Colonic mucosa (tissue), 4 donors: ENCODE measurements at regions not wholly inside any gene's neighbourhood (a gene's known extent, or its start where the extent isn't known, plus 50 kb on each side); places are given as distances from the start of the nearest gene placed in this dataset.

Source experiments
- DNase-seq: peaks from one replicate; pipeline ENCODE4 v3.0.0-alpha.2; 2020
- H3K27ac ChIP-seq: fragments of 200-600 bp; one replicate; pipeline ENCODE4 v1.8.0; 2021
- H3K27me3 ChIP-seq: fragments of 200-600 bp; one replicate; pipeline ENCODE4 v1.8.0; 2021
- H3K36me3 ChIP-seq: fragments of 200-600 bp; one replicate; pipeline ENCODE4 v1.8.0; 2021
- H3K4me1 ChIP-seq: fragments of 200-600 bp; one replicate; pipeline ENCODE4 v1.8.0; 2021; ENCODE audit warnings: mild to moderate bottlenecking
- H3K4me3 ChIP-seq: fragments of 200-600 bp; one replicate; pipeline ENCODE4 v1.8.0; 2021
- H3K9ac ChIP-seq, 2 donors: one replicate each; pipeline ENCODE4 v1.7.0; 2013; ENCODE audit warnings: control low read depth in 2 of 2, low read depth in 2 of 2, low read length in 2 of 2
- H3K9me3 ChIP-seq: fragments of 200-600 bp; one replicate; pipeline ENCODE4 v1.8.0; 2021
- CTCF ChIP-seq: fragments of 200-600 bp; IDR thresholded peaks from one replicate; pipeline ENCODE4 v1.8.0; 2022; ENCODE audit warnings: antibody characterized with exemption, mild to moderate bottlenecking
- intact Hi-C: fragments of 100-400 bp; cut with DNase I; formaldehyde crosslinking; loops from one replicate; pipeline ENCODE4 v1.14.1; 2022
- donor health status: healthy.
- donor health status: DM: no; HTN: no; CAD: no.
- donor health status: DM: no; HTN: no; CAD: no.

GRCh38 chr12:77608271-77608824 is 222.3 kb upstream of the NAV3 start:
- no peaks in the 10 kb centered on the region for H3K9me3 ChIP-seq
- no peak overlapping the region for H3K9ac ChIP-seq
- no peaks in the 10 kb centered on the region for H3K36me3 ChIP-seq
- no peaks in the 10 kb centered on the region for H3K4me1 ChIP-seq
- no peak overlapping the region for H3K27ac ChIP-seq
- H3K27me3 ChIP-seq = no peaks in the 10 kb centered on the region
- DNase-seq = no peak
- intact Hi-C loops = no loop called here
- no peak overlapping the region for H3K4me3 ChIP-seq
- TF ChIP-seq CTCF = no peak

- H3K27me3 ChIP-seq = no peaks in the 10 kb centered on the region
- no peak overlapping the region for H3K27ac ChIP-seq
- H3K4me1 ChIP-seq = no peaks in the 10 kb centered on the region
- TF ChIP-seq CTCF = no peak
- H3K4me3 ChIP-seq = no peak overlapping the region
- no peak for DNase-seq
- no peaks in the 10 kb centered on the region for H3K36me3 ChIP-seq
- H3K9ac ChIP-seq = no peak overlapping the region
- H3K9me3 ChIP-seq = no peaks in the 10 kb centered on the region
- intact Hi-C loops = no loop called here
Measured at GRCh38 chr12:77606348-77606747, 224.3 kb upstream of the NAV3 start.

GRCh38 chr12:77603946-77604345 is 226.7 kb upstream of the NAV3 start:
- no peak for TF ChIP-seq CTCF
- intact Hi-C loops = no loop called here

GRCh38 chr12:77601069-77601468 is 229.6 kb upstream of the NAV3 start:
- H3K27me3 ChIP-seq = no peaks in the 10 kb centered on the region
- no peaks in the 10 kb centered on the region for H3K9me3 ChIP-seq
- no peak for TF ChIP-seq CTCF
- intact Hi-C loops = no loop called here
- H3K9ac ChIP-seq = no peak overlapping the region
- no peaks in the 10 kb centered on the region for H3K4me1 ChIP-seq
- no peak overlapping the region for H3K4me3 ChIP-seq
- no peak overlapping the region for H3K27ac ChIP-seq
- no peak for DNase-seq
- no peaks in the 10 kb centered on the region for H3K36me3 ChIP-seq

More at GRCh38 chr12:77603946-77604345, 226.7 kb upstream of the NAV3 start:
- Histone ChIP-seq H3K9me3 (no peaks in the 10 kb centered on the region), H3K4me3 (no peak overlapping the region), H3K27me3 (no peaks in the 10 kb centered on the region), H3K27ac (no peak overlapping the region), H3K9ac (no peak overlapping the region), H3K36me3 (no peaks in the 10 kb centered on the region), H3K4me1 (no peaks in the 10 kb centered on the region)
- DNase-seq = no peak

GRCh38 chr12:77600468-77600843 is 230.2 kb upstream of the NAV3 start:
- H3K36me3 ChIP-seq = no peaks in the 10 kb centered on the region
- intact Hi-C loops = no loop called here
- no peak for TF ChIP-seq CTCF
- H3K4me3 ChIP-seq = no peak overlapping the region
- DNase-seq = no peak
- H3K4me1 ChIP-seq = no peaks in the 10 kb centered on the region
- no peaks in the 10 kb centered on the region for H3K27me3 ChIP-seq
- H3K9me3 ChIP-seq = no peaks in the 10 kb centered on the region
- H3K27ac ChIP-seq = no peak overlapping the region
- no peak overlapping the region for H3K9ac ChIP-seq
